Stimulated activated CD8-positive, alpha-beta memory T cell treated with anti-CD3 and anti-CD28 coated beads, Interleukin-7, amount 100 ng/mL, for 1 hour (primary cell): ENCODE measurements at regions not wholly inside any gene's neighbourhood (a gene's known extent, or its start where the extent isn't known, plus 50 kb on each side); places are given as distances from the start of the nearest gene placed in this dataset.

Source experiments
- DNase-seq, 2 donors: peaks; one replicate each; pipeline ENCODE4 v3.0.0-alpha.2; 2020; ENCODE audit warnings: low read depth in 2 of 2

- DNase-seq = no peak
These were observed 55.3 kb upstream of the COPS8 start for GRCh38 chr2:237030382-237030781.

DNA sequence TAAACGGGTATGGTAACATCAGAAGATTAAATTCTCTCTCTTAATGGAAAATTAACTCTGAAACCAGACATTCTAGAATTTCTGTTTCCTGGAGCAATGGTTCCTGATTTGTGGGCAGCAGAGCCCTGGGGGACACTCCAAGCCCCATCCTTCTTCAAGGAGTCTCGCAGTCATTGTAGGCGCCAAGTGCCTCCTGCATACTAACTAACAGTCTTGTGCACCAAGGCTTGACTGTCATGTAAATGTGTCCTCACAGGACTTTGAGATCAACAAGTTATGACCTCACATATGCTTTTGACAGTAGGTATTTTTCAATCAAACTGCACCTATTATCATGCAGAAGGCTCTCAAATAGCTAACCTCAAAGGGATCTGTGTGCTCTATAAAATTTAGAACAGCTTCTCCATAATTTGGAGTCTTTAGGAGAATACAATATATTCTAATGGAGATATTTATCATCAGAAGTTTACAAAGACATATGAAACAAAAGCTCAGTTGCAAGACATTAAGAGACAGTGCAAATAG lies 52.1 kb upstream of the COPS8 start:
- DNase-seq = no peak

DNA sequence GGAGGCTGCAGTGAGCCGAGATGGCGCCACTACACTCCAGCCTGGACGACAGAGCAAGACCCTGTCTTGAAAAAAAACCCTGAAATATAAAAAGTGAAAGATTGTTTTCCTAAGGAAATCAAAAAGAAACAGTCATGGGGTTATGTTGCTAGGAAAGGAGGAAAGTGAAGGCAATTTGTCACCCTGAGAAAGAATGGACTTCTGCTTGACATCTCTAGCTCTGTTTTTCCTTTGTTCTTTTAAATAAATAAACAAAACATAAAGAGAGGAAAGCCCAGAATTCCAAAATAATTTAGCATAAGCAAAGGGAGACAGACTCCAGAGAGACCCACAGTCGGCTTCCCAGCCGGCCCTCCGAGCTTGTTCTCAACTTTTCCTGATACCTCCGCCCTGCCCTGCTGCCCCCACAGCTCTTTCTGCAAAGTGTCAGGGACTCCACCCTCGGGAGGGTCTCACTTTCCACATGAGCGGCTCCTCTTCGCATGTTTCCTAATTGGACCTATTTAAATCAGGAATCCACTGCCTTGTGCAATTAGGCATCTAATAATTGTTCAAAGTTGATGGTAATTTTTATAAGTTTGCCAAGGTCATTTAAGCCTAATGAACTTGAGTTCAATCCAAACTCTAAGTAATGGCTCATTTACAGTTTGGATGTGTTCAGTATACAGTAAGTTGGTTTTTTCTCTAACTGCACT lies 49.8 kb upstream of the COPS8 start:
- DNase-seq = no peak
